Adrenal gland (tissue), 9 donors: ENCODE measurements at regions not wholly inside any gene's neighbourhood (a gene's known extent, or its start where the extent isn't known, plus 50 kb on each side); places are given as distances from the start of the nearest gene placed in this dataset.
A peak's percentile ranks its signal among the peaks of the same experiment; 100 is the strongest.

Experiments used
- DNase-seq, 7 donors: peaks; one replicate each; pipeline ENCODE4 v3.0.0-alpha.2; 2019 to 2020
- H3K27ac ChIP-seq, 5 donors: fragments of 200-600 bp; sonication (generic) in 4 of 5; 1 replicate in 3 of 5; 2 replicates in 2 of 5; pipeline versions ENCODE4 v1.5.1 to v1.8.0; 2016 to 2020; ENCODE audit warnings: mild to moderate bottlenecking in 1 of 5
- H3K27me3 ChIP-seq: fragments of 200-600 bp; 2 replicates; pipeline ENCODE4 v1.8.0; 2021
- H3K36me3 ChIP-seq, 2 donors: fragments of 200-600 bp; replicated peaks in 1 of 2; 1 replicate in 1 of 2; 2 replicates in 1 of 2; pipeline versions ENCODE4 v1.5.1 to v1.8.0; 2018 to 2022
- H3K4me1 ChIP-seq, 2 donors: fragments of 200-600 bp; replicated peaks in 1 of 2; 1 replicate in 1 of 2; 2 replicates in 1 of 2; pipeline versions ENCODE4 v1.5.1 to v1.8.0; 2018 to 2021
- H3K4me3 ChIP-seq, 4 donors: fragments of 200-600 bp; sonication (generic) in 3 of 4; one replicate each; pipeline ENCODE4 v1.5.1; 2016 to 2018
- H3K9me3 ChIP-seq, 3 donors: fragments of 200-600 bp; sonication (generic) in 1 of 3; replicated peaks in 1 of 3; 1 replicate in 2 of 3; 2 replicates in 1 of 3; pipeline versions ENCODE4 v1.5.1 to v1.8.0; 2016 to 2021
- POLR2A ChIP-seq, 2 donors: fragments of 450-650 bp; IDR thresholded peaks; one replicate each; pipeline ENCODE4 v1.6.1; 2017; ENCODE audit warnings: antibody characterized with exemption in 2 of 2, mild to moderate bottlenecking in 2 of 2, moderate library complexity in 1 of 2
- WGBS, 4 donors: extraction: QIAGEN DNeasy Blood & Tissue Kit in 2 of 4; methylation state at CpG; one replicate each; pipeline versions ENCODE4 v1.1.5 to v1.1.7; 2013 to 2017; 5-methylcytosine and 5-hydroxymethylcytosine counted together
- intact Hi-C, 2 donors: fragments of 100-400 bp; cut with DNase I; formaldehyde crosslinking; loops; one replicate each; pipeline versions ENCODE4 v1.14.1 to v1.15.0; 2022 to 2023
- TF ChIP-seq, protein P1 (sequence below), 6 experiments: fragments of 450-650 bp in 4 of 6; fragments of 200-600 bp in 2 of 6; sonication (generic) in 1 of 6; IDR thresholded peaks; 1 replicate in 5 of 6; 2 replicates in 1 of 6; pipeline versions ENCODE4 v1.5.1 to v1.8.0; 2016 to 2021; ENCODE audit warnings: antibody characterized with exemption in 6 of 6, mild to moderate bottlenecking in 2 of 6, moderate library complexity in 1 of 6
- donor health status: healthy with polysubstance abuse.
- donor health status: Bipolar disorder and iron deficiency.
- donor health status: DM: yes; HTN: yes; CAD: no.
- donor health status: DM: no; HTN: no; CAD: no.
- donor health status: DM: no; HTN: no; CAD: no.

DNA sequence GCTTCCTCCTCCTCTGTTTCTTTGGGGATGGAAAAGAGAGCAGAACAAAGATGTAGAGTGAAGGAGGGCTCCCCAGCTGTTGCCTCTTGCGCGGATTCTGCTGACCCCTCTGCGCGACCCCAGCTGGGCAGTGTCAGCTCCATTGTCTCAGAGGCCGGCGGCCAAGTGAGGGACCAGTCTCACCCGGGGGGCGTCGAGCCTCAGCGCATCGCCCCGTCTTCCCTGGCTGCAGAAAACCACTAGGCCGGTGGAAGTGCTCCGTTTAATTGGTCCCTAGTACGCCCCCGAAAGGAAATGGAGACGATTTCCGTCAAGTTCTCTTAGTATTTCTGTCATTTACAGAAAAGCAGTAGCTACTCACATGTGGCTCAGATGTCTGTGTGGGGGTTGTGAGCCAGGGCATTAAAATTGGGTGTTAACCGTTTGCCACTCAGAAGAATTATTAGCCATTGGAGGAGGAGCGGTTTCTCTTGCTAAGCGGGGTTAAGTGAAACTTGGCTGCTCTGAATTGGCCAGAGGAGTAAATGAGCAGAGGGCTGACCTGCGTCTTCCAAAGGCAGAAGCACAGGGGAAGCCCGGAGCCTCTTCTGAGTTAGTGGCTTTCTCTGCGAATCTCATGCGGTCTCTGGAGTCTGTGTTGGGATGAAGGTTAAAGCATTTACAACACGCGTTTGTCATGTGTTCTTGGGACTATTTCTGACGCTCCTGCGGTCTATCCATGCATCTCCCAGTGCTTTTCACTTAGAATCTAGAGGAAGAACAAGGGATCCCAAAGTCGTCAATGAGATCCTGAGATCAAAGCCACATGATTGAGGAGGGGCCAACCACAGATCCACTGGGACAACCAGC, 132.8 kb upstream of the MYO16 start:
- no peaks in the 10 kb centered on the region for H3K36me3 ChIP-seq
- DNase-seq = no peak
- whole genome bisulfite sequencing, 4 donors = 6 to 18% (median 10%) methylated on average over 16 to 30 of the region's 30 CpGs
- H3K27ac ChIP-seq = no peak overlapping the region
- peaks cover 28% of the 10 kb centered on the region for H3K27me3 ChIP-seq
- H3K4me3 ChIP-seq = no peak overlapping the region
- intact Hi-C loops = no loop called here
- H3K4me1 ChIP-seq = no peaks in the 10 kb centered on the region
- no peak for TF ChIP-seq POLR2A (IDR thresholded peaks at IDR 0.05)
- TF ChIP-seq, protein P1, sequence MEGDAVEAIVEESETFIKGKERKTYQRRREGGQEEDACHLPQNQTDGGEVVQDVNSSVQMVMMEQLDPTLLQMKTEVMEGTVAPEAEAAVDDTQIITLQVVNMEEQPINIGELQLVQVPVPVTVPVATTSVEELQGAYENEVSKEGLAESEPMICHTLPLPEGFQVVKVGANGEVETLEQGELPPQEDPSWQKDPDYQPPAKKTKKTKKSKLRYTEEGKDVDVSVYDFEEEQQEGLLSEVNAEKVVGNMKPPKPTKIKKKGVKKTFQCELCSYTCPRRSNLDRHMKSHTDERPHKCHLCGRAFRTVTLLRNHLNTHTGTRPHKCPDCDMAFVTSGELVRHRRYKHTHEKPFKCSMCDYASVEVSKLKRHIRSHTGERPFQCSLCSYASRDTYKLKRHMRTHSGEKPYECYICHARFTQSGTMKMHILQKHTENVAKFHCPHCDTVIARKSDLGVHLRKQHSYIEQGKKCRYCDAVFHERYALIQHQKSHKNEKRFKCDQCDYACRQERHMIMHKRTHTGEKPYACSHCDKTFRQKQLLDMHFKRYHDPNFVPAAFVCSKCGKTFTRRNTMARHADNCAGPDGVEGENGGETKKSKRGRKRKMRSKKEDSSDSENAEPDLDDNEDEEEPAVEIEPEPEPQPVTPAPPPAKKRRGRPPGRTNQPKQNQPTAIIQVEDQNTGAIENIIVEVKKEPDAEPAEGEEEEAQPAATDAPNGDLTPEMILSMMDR (IDR thresholded peaks at IDR 0.05) = no peak
- no peaks in the 10 kb centered on the region for H3K9me3 ChIP-seq

DNA sequence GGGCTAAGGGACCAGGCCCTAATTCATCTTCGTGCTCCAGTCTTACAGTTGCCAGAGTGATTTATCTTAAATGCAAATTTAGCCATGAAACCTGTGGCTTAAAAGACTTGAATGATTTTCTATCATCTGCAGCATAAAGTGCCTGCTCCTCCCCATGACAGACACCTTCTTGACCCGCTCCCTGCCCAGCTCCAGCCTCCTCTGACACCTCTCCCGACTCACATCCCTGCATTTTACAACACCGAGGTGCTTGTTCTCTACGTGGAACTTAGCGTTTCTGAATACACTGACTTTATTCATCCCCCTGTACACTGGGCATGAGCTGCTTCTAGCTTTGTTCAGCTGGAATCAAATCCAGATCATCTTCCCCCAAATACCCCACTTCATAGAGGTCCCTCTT, 128.7 kb upstream of the MYO16 start:
- intact Hi-C loops = no loop called here
- no peak for DNase-seq
- no peaks in the 10 kb centered on the region for H3K36me3 ChIP-seq
- peaks cover 11% of the 10 kb centered on the region for H3K27me3 ChIP-seq
- 33 to 55% (median 45%) methylated on average over 6 of the region's 6 CpGs for WGBS, 4 donors
- TF ChIP-seq, protein P1 (IDR thresholded peaks at IDR 0.05) = no peak
- TF ChIP-seq POLR2A (IDR thresholded peaks at IDR 0.05) = no peak
- H3K9me3 ChIP-seq = no peaks in the 10 kb centered on the region
- no peak overlapping the region for H3K27ac ChIP-seq
- no peak overlapping the region for H3K4me3 ChIP-seq
- no peaks in the 10 kb centered on the region for H3K4me1 ChIP-seq

DNA sequence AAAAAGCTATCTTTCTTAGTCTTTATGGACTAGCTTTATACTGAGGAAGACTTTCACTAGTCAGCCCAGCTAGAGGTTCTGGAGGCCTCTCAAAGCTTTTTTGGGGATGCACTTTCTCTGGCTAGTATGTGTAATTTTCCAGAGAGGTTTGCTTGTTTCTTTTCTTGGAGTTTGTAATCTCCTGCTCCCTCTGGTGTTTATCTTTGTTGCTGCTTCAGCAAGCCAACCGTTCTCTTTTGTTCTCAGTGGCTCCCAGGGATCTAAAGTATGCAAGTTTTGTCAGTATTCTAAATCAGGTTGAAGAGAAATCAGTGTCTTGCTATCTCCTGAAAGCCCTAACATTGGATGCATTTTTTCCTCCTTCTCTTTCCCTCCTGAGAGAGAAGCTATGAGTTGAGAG, 121.1 kb upstream of the MYO16 start:
- H3K4me3 ChIP-seq = no peak overlapping the region
- no peaks in the 10 kb centered on the region for H3K9me3 ChIP-seq
- no peaks in the 10 kb centered on the region for H3K27me3 ChIP-seq
- DNase-seq = no peak
- H3K4me1 ChIP-seq = no peaks in the 10 kb centered on the region
- no peaks in the 10 kb centered on the region for H3K36me3 ChIP-seq
- intact Hi-C loops = no loop called here
- TF ChIP-seq, protein P1 (IDR thresholded peaks at IDR 0.05) = peak; percentile 17 to 45 (median 35)
- no peak for TF ChIP-seq POLR2A (IDR thresholded peaks at IDR 0.05)
- 4 to 10% (median 7%) methylated on average over 1 of the region's 1 CpG for WGBS, 4 donors
- H3K27ac ChIP-seq = no peak overlapping the region

DNA sequence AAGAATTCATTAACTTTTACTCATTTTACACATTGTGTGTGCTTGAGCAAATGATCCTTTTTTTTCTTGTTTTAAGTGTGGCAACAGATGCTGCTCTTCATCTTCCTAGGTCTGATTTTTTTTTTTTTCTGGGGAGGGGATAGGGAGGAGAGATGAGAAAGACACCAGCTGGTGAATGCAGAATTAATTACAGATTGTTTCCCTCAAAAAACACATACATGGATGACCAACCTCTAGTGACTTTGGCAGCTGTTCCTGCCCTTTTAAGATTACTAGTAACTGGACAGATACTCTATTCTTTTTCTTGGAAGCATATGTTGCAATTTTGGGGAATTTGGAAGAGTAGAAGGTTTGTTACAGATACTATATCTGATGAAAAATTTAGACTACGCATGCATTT, 103.6 kb upstream of the MYO16 start:
- Histone ChIP-seq H3K36me3 (no peaks in the 10 kb centered on the region), H3K4me3 (no peak overlapping the region), H3K27me3 (no peaks in the 10 kb centered on the region), H3K4me1 (no peaks in the 10 kb centered on the region), H3K27ac (no peak overlapping the region), H3K9me3 (no peaks in the 10 kb centered on the region)
- 55 to 89% (median 67%) methylated on average over 1 of the region's 1 CpG for WGBS, 4 donors
- intact Hi-C loops = no loop called here
- TF ChIP-seq, protein P1 (IDR thresholded peaks at IDR 0.05) = no peak
- TF ChIP-seq POLR2A (IDR thresholded peaks at IDR 0.05) = no peak
- no peak for DNase-seq
